Omental fat pad (tissue), 3 donors: ENCODE measurements at regions not wholly inside any gene's neighbourhood (a gene's known extent, or its start where the extent isn't known, plus 50 kb on each side); places are given as distances from the start of the nearest gene placed in this dataset.

ENCODE experiments used
- ATAC-seq: fragments of 150-250 bp; one replicate; pipeline ENCODE4 v1.9.1; 2016; ENCODE audit warnings: mild to moderate bottlenecking, moderate library complexity; ENCODE audit not compliant: low FRiP score
- DNase-seq: peaks from one replicate; pipeline ENCODE4 v3.0.0-alpha.2; 2019; ENCODE audit warnings: low spot score
- TF ChIP-seq, protein P1 (sequence below), 3 donors: fragments of 450-650 bp; IDR thresholded peaks; one replicate each; pipeline ENCODE4 v1.5.1; 2016 to 2017; ENCODE audit warnings: antibody characterized with exemption in 3 of 3, mild to moderate bottlenecking in 3 of 3, moderate library complexity in 2 of 3

DNA sequence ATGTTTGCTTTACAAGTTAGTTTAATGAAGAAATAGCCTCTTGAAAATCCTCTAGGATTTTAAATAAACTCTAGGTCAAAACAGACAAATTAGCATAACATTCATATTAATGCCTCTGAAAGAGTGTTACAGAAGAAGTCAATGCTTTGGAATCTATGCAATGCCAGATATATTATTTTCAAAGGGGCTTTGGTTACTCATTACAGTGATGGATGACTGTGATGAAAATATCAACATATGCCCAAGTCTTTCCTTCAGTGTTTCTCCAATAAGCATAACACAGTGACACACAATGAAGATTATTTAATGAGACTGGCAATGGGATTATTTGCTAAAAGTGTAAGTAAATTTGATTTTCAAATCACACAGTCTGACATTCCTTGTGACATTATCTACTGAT lies 1247.2 kb downstream of the ROBO2 start:
- no peak for DNase-seq
- ATAC-seq, result no peak
- TF ChIP-seq, protein P1, sequence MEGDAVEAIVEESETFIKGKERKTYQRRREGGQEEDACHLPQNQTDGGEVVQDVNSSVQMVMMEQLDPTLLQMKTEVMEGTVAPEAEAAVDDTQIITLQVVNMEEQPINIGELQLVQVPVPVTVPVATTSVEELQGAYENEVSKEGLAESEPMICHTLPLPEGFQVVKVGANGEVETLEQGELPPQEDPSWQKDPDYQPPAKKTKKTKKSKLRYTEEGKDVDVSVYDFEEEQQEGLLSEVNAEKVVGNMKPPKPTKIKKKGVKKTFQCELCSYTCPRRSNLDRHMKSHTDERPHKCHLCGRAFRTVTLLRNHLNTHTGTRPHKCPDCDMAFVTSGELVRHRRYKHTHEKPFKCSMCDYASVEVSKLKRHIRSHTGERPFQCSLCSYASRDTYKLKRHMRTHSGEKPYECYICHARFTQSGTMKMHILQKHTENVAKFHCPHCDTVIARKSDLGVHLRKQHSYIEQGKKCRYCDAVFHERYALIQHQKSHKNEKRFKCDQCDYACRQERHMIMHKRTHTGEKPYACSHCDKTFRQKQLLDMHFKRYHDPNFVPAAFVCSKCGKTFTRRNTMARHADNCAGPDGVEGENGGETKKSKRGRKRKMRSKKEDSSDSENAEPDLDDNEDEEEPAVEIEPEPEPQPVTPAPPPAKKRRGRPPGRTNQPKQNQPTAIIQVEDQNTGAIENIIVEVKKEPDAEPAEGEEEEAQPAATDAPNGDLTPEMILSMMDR (IDR thresholded peaks at IDR 0.05), result no peak

- ATAC-seq (no peak), DNase-seq (no peak)
- TF ChIP-seq, protein P1 (IDR thresholded peaks at IDR 0.05), result no peak
Observed at GRCh38 chr3:78293284-78293683, 1253.4 kb downstream of the ROBO2 start.

DNA sequence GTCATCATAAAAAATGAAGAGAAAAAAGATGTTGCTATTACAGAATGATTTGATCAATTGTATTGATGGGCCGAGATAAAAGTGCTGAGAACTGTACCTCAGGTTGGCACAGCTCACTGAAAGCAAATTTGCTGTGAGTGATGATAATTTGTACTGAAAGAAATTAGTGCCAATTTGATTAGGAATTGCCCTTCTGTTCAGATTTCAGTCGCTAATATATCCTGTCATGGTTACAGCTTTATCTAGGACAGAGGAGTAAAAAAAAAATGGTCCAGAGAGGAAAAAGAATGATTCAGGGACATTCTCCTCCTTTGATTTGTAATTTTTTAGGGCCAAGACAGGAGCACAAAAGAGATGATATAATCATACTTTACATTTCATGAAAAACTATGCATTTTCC lies 1264.2 kb downstream of the ROBO2 start:
- no peak for ATAC-seq
- TF ChIP-seq, protein P1 (IDR thresholded peaks at IDR 0.05), result no peak
- DNase-seq, result no peak

GRCh38 chr3:78312851-78313250 lies 1273.0 kb downstream of the ROBO2 start:
- ATAC-seq, result no peak
- TF ChIP-seq, protein P1 (IDR thresholded peaks at IDR 0.05), result no peak
- no peak for DNase-seq

- ATAC-seq, result no peak
- no peak for DNase-seq
- TF ChIP-seq, protein P1 (IDR thresholded peaks at IDR 0.05), result no peak
Observed at GRCh38 chr3:78313332-78313731, 1273.4 kb downstream of the ROBO2 start.

- DNase-seq (no peak), ATAC-seq (no peak)
- TF ChIP-seq, protein P1 (IDR thresholded peaks at IDR 0.05), result no peak
Observed at GRCh38 chr3:78314327-78314726, 1274.4 kb downstream of the ROBO2 start.

- ATAC-seq (no peak), DNase-seq (no peak)
- TF ChIP-seq, protein P1 (IDR thresholded peaks at IDR 0.05), result no peak
Observed at GRCh38 chr3:78317774-78318173, 1277.9 kb downstream of the ROBO2 start.
